RCC 7860 (cell line): ENCODE measurements at regions not wholly inside any gene's neighbourhood (a gene's known extent, or its start where the extent isn't known, plus 50 kb on each side); places are given as distances from the start of the nearest gene placed in this dataset.
"Not testable (repeated sequence)": the region's sequence is repeated elsewhere in the genome, so short reads cannot be mapped to it uniquely, and the experiment has no call there.

Source experiments
- DNase-seq: peaks from one replicate; pipeline ENCODE4 v3.0.0-alpha.2; 2015; ENCODE audit warnings: low spot score
- FAIRE-seq: peaks from 2 replicates; lab custom pipeline; 2012; peaks lifted over from hg19 to GRCh38; lab: Jason Lieb, UNC

- FAIRE-seq: no peak
- no peak for DNase-seq
Measured at GRCh38 chr6:84854811-84855400, 90.5 kb upstream of the TBX18 start.

GRCh38 chr6:84853901-84854300 lies 89.5 kb upstream of the TBX18 start:
- DNase-seq (no peak), FAIRE-seq (no peak)

- no peak for DNase-seq
- FAIRE-seq: no peak
Measured at GRCh38 chr6:84848960-84849359, 84.6 kb upstream of the TBX18 start.

GRCh38 chr6:84847390-84848160 lies 83.2 kb upstream of the TBX18 start:
- no peak for DNase-seq
- no peak for FAIRE-seq

- DNase-seq (no peak), FAIRE-seq (no peak)
Measured at GRCh38 chr6:84842525-84843166, 78.2 kb upstream of the TBX18 start.

- DNase-seq, FAIRE-seq: not testable (repeated sequence)
Measured at GRCh38 chr6:84837068-84837866, 72.9 kb upstream of the TBX18 start.

GRCh38 chr6:84836366-84836765 lies 72.0 kb upstream of the TBX18 start:
- no peak for DNase-seq
- no peak for FAIRE-seq

GRCh38 chr6:84835340-84835739 lies 70.9 kb upstream of the TBX18 start:
- FAIRE-seq (no peak), DNase-seq (no peak)

- not testable (repeated sequence) for FAIRE-seq, DNase-seq
Measured at GRCh38 chr6:84831924-84832323, 67.5 kb upstream of the TBX18 start.

- FAIRE-seq (no peak), DNase-seq (peak; percentile 42)
Measured at GRCh38 chr6:84825461-84825860, 61.1 kb upstream of the TBX18 start.

- not testable (repeated sequence) for FAIRE-seq
Measured at GRCh38 chr6:84821314-84821713, 56.9 kb upstream of the TBX18 start.

GRCh38 chr6:84816741-84817140 lies 52.3 kb upstream of the TBX18 start:
- FAIRE-seq (no peak), DNase-seq (no peak)

More at GRCh38 chr6:84821314-84821713, 56.9 kb upstream of the TBX18 start:
- not testable (repeated sequence) for DNase-seq

- no peak for DNase-seq
- FAIRE-seq: no peak
Measured at GRCh38 chr6:84815896-84816735, 51.7 kb upstream of the TBX18 start.
